Motor neuron (in vitro differentiated cells): ENCODE measurements at regions not wholly inside any gene's neighbourhood (a gene's known extent, or its start where the extent isn't known, plus 50 kb on each side); places are given as distances from the start of the nearest gene placed in this dataset.

Experiments used
- ATAC-seq, 8 experiments: fragments of 200-7000 bp; cut with Tn5 transposase; replicated peaks in 6 of 8; 2 replicates each; pipeline ENCODE4 v1.8.0; 2021; ENCODE audit warnings: mild to moderate bottlenecking in 8 of 8, moderate library complexity in 8 of 8
- H3K27ac ChIP-seq, 2 donors: fragments of 250-450 bp; sonication (Bioruptor Pico); 2 replicates each; pipeline ENCODE4 v1.9.0; 2021; ENCODE audit warnings: antibody characterized with exemption in 2 of 2, mild to moderate bottlenecking in 2 of 2, moderate library complexity in 1 of 2
- H3K4me1 ChIP-seq, 2 donors: fragments of 250-450 bp; sonication (Bioruptor Pico); replicated peaks in 1 of 2; 2 replicates each; pipeline ENCODE4 v1.6.1; 2021; ENCODE audit warnings: antibody characterized with exemption in 2 of 2, mild to moderate bottlenecking in 2 of 2, moderate library complexity in 1 of 2
- H3K4me3 ChIP-seq, 5 donors: fragments of 250-450 bp; sonication (Bioruptor Pico); 2 replicates each; pipeline ENCODE4 v1.9.0; 2021; ENCODE audit warnings: antibody characterized with exemption in 5 of 5, mild to moderate bottlenecking in 5 of 5, moderate library complexity in 4 of 5
- WGBS, 10 experiments: fragments of 450-650 bp; shearing (Covaris generic); methylation state at CpG; one replicate each; pipeline ENCODE4 v1.0.0; 2022; 5-methylcytosine and 5-hydroxymethylcytosine counted together
- in situ Hi-C, 9 experiments: fragments of 400-800 bp; cut with MboI; loops; one replicate each; pipeline ENCODE4 v1.15.0; 2021; ENCODE audit warnings: low sequenced_read_pairs in 9 of 9, low pct_unique_long_range_greater_than_20kb in 2 of 9; ENCODE audit not compliant: unreplicated experiment in 9 of 9

GRCh38 chr18:78713726-78714125 lies 265.9 kb upstream of the SALL3 start:
- Histone ChIP-seq H3K27ac (no peak overlapping the region), H3K4me1 (peaks cover 3 to 5% of the 10 kb centered on the region in 2 donors), H3K4me3 (no peak overlapping the region)
- ATAC-seq, result peak in 5 of 8 experiments; percentile 36 to 71 (median 55)
- 0 to 79% (median 40%) methylated on average over 1 to 5 of the region's 9 CpGs; no CpG with 5 or more reads in 3 of the 10 experiments for WGBS, 10 experiments
- in situ Hi-C loops, result no loop called here

- Histone ChIP-seq H3K4me3 (no peak overlapping the region), H3K27ac (no peak overlapping the region), H3K4me1 (peaks cover 7 to 16% of the 10 kb centered on the region in 2 donors)
- 0 to 89% (median 34%) methylated on average over 1 to 6 of the region's 8 CpGs; no CpG with 5 or more reads in 2 of the 10 experiments for WGBS, 10 experiments
- in situ Hi-C loops, result no loop called here
- no peak for ATAC-seq
Measured at GRCh38 chr18:78716022-78716421, 263.6 kb upstream of the SALL3 start.

- in situ Hi-C loops, result no loop called here
- WGBS, 10 experiments, result 0 to 97% (median 57%) methylated on average over 1 to 9 of the region's 17 CpGs; no CpG with 5 or more reads in 4 of the 10 experiments
- no peak for ATAC-seq
- H3K4me1 ChIP-seq, result peaks cover 13 to 21% of the 10 kb centered on the region in 2 donors
- H3K4me3 ChIP-seq, result no peak overlapping the region
- H3K27ac ChIP-seq, result no peak overlapping the region
Measured at GRCh38 chr18:78716581-78716980, 263.0 kb upstream of the SALL3 start.

- H3K4me1 ChIP-seq, result peaks cover 17 to 25% of the 10 kb centered on the region in 2 donors
- WGBS, 10 experiments, result 68 to 100% (median 87%) methylated on average over 1 to 11 of the region's 37 CpGs; no CpG with 5 or more reads in 4 of the 10 experiments
- H3K27ac ChIP-seq, result no peak overlapping the region
- ATAC-seq, result no peak
- H3K4me3 ChIP-seq, result no peak overlapping the region
- in situ Hi-C loops, result no loop called here
Measured at GRCh38 chr18:78717051-78717765, 262.4 kb upstream of the SALL3 start.

- no peak overlapping the region for H3K27ac ChIP-seq
- H3K4me3 ChIP-seq, result no peak overlapping the region
- WGBS, 10 experiments, result 12 to 100% (median 88%) methylated on average over 2 to 5 of the region's 6 CpGs; no CpG with 5 or more reads in 5 of the 10 experiments
- in situ Hi-C loops, result no loop called here
- no peak for ATAC-seq
- H3K4me1 ChIP-seq, result peaks cover 22 to 30% of the 10 kb centered on the region in 2 donors
Measured at GRCh38 chr18:78717766-78718150, 261.9 kb upstream of the SALL3 start.

GRCh38 chr18:78719821-78720220 lies 259.8 kb upstream of the SALL3 start:
- in situ Hi-C loops, result no loop called here
- H3K27ac ChIP-seq, result no peak overlapping the region
- 43 to 98% (median 84%) methylated on average over 1 to 10 of the region's 11 CpGs for WGBS, 10 experiments

GRCh38 chr18:78720456-78721237 lies 259.0 kb upstream of the SALL3 start:
- Histone ChIP-seq H3K4me1 (peaks cover 28 to 45% of the 10 kb centered on the region in 2 donors), H3K27ac (peak overlapping the region; percentile 82 to 87), H3K4me3 (no peak overlapping the region)
- 4 to 100% (median 80%) methylated on average over 1 to 19 of the region's 33 CpGs; no CpG with 5 or more reads in 2 of the 10 experiments for WGBS, 10 experiments
- in situ Hi-C loops, result no loop called here
- peak in 4 of 8 experiments; percentile 1 to 15 (median 10) for ATAC-seq

More at GRCh38 chr18:78719821-78720220, 259.8 kb upstream of the SALL3 start:
- Histone ChIP-seq H3K4me1 (peaks cover 28 to 45% of the 10 kb centered on the region in 2 donors), H3K4me3 (no peak overlapping the region)
- ATAC-seq, result no peak

GRCh38 chr18:78721238-78721875 lies 258.3 kb upstream of the SALL3 start:
- H3K27ac ChIP-seq, result peak overlapping the region; percentile 82 to 87
- in situ Hi-C loops, result no loop called here
- WGBS, 10 experiments, result 0 to 57% (median 25%) methylated on average over 1 to 9 of the region's 22 CpGs; no CpG with 5 or more reads in 2 of the 10 experiments

GRCh38 chr18:78721981-78722380 lies 257.6 kb upstream of the SALL3 start:
- in situ Hi-C loops, result no loop called here
- ATAC-seq, result peak in 4 of 8 experiments; percentile 66 to 80 (median 74)
- WGBS, 10 experiments, result 7 to 70% (median 18%) methylated on average over 3 to 8 of the region's 9 CpGs; no CpG with 5 or more reads in 1 of the 10 experiments
- H3K4me3 ChIP-seq, result no peak overlapping the region
- H3K4me1 ChIP-seq, result peaks cover 28 to 45% of the 10 kb centered on the region in 2 donors
- peak overlapping the region; percentile 23 to 74 for H3K27ac ChIP-seq

More at GRCh38 chr18:78721238-78721875, 258.3 kb upstream of the SALL3 start:
- no peak overlapping the region for H3K4me3 ChIP-seq
- peak in 5 of 8 experiments; percentile 46 to 67 (median 59) for ATAC-seq
- peaks cover 28 to 45% of the 10 kb centered on the region in 2 donors for H3K4me1 ChIP-seq

- in situ Hi-C loops, result no loop called here
- Histone ChIP-seq H3K27ac (peak overlapping the region; percentile 64 to 74), H3K4me1 (peaks cover 28 to 45% of the 10 kb centered on the region in 2 donors), H3K4me3 (no peak overlapping the region)
- ATAC-seq, result peak in 4 of 8 experiments; percentile 59 to 71 (median 67)
- 11 to 73% (median 31%) methylated on average over 1 to 10 of the region's 10 CpGs for WGBS, 10 experiments
Measured at GRCh38 chr18:78722386-78722785, 257.2 kb upstream of the SALL3 start.

- in situ Hi-C loops, result no loop called here
- Histone ChIP-seq H3K4me3 (no peak overlapping the region), H3K4me1 (peaks cover 28 to 45% of the 10 kb centered on the region in 2 donors), H3K27ac (peak overlapping the region; percentile 64 to 74)
- ATAC-seq, result peak in 3 of 8 experiments; percentile 23 to 32 (median 25)
- WGBS, 10 experiments, result 0 to 79% (median 50%) methylated on average over 1 to 17 of the region's 20 CpGs
Measured at GRCh38 chr18:78722929-78723710, 256.5 kb upstream of the SALL3 start.
